HG03558 (cell line): ENCODE measurements at regions not wholly inside any gene's neighbourhood (a gene's known extent, or its start where the extent isn't known, plus 50 kb on each side); places are given as distances from the start of the nearest gene placed in this dataset.

Experiments
- ATAC-seq: cut with Tn5 transposase; IDR thresholded peaks from one replicate; pipeline ENCODE4 v1.9.1; 2021; ENCODE audit warnings: moderate number of reproducible peaks; ENCODE audit not compliant: unreplicated experiment; ENCODE audit errors: extremely low read depth

DNA sequence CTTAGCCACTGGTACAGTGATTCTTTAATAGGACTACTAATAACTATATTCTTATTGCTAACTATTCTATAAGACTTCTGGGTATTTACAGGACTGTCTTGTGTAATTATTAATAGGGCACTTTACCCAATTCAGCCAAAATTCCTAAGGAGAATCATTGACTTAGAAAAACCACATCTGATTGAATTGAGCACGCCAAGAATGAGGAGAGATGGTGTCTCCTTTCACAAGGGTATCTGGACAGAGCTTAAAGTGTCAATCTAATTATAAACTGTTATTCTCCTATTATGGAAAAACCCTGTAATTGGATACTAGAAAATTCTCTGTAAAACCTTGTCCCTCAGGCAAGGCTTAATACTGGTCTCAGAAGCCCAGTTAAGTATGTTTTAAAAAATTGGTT, 111.1 kb upstream of the TLL1 start:
- no peak for ATAC-seq

GRCh38 chr4:165763640-165764039, 109.4 kb upstream of the TLL1 start:
- ATAC-seq: no peak

DNA sequence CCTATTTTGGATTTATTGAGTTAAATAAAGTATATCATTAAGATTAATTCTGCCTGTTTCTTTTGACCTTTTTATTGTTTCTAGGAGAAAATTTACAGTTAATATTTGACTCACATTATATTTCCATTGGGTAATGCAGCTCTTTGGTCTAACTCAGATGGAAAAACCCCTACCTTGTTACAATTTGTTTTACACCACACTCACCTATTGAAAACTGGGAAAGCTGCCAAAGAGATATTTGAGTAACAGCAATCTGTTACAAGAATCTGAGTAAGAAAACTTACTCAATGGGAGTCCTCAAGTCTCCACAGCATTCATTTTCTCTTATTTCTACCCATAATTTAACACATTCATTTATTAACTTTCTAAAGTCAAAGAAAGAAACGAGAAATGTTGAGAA, 108.0 kb upstream of the TLL1 start:
- ATAC-seq: no peak

GRCh38 chr4:165766018-165766417, 107.0 kb upstream of the TLL1 start:
- no peak for ATAC-seq

- ATAC-seq: no peak
Observed at GRCh38 chr4:165766976-165767375, 106.1 kb upstream of the TLL1 start.

DNA sequence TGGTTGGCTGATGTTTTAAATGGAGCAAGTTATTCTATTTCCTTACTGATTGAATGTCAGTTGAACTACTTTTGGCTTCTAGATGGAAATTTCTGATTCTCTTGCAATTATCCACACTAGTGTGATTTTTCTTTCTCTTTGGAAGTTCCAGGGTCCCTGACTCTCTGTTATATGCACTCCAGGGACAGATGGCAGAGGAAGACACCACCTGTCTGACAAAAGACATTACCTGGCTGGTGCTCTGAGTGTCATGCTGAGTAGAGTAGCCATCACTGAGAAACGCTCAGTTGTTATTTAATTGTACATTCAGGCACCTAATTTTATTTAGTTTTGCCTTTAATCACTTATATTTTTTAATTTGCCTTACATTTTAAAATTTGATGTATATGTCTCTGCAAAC, 105.4 kb upstream of the TLL1 start:
- no peak for ATAC-seq

DNA sequence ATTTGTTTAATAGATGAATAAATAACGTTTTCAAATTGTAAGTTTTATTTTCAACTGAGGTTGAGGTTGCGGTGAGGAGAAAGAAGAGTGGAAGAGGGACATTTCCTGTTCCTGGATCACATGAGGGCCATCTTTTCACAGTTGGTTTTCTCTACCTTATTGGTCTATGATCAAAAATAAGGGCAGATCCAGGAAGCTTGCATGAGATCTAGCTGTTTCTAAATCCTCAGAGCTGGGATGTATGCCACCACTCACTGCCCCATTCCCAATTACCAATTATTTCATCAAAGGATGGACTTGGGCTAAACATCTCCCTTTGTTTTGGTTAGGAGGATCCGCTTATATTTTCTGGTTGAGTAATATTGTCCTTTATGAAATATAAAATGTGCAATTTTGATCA, 104.8 kb upstream of the TLL1 start:
- no peak for ATAC-seq

DNA sequence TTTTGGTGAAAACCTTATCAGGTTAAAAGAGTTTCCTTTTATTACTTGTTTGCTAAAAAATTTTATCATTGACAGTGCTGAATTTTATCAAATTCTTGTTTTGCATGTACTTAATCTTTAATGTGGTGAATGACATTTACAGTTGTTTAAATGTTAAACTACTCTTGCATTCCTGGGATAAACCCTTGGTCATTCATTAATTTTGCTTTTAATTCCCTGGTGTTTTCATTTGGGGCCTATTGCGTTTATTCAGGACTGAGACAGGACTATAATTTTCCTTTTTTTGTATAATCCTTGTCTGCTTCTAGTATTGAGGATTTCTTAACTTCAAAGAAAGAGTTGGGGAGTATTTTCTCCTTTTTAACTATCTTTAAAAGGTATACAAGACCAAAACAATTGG, 98.7 kb upstream of the TLL1 start:
- ATAC-seq: no peak

DNA sequence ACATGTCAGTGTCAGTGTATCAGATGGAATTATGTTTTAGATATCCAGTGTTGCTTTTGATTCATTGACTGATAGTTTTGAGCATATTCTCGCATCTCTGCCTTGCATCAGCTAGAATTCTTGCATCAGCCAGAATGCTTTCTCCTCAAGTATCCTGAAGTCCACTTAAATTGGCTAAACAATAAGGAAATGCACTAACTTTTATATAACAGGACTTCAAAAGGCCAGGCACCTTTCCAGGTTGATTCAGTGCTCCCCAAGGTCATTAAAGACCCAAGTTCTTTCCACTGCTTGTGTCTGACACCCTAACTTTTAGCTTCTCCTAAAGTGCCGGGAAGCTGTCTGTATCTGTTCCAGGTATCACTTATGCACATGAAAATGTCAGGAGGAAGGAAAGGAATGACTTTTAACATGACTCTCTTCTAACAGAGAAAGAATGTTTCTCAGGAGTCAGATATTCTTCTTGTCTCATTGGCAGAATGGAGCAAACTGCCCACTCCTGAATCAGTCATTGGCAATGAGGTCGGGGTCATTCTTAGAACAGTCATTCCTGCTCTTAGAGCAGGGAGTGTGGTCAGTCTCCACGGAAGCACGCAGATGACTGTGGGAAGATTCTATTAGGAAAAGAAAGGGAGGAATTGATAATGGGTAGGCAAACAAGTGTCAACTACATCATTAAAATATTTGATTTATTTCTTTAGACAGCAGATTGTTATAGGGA, 92.9 kb upstream of the TLL1 start:
- ATAC-seq: no peak

DNA sequence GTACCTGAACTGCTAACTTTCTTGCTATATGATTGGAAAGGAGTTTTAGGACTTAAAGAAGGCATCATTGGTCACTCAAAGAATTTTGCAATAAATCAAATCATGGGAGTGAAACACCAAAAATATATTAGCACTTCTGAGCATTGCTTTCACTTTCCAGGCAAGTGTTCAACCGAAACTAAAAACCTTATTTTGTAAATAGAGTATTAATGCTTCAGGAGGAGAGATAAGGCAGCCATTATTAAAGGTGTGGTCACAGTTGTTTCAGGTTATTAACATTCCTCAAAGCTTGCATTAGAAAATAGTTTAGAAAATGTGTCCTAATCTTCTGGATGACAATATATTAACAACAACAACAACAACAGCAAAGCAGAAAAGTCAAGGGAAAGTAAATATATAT, 92.3 kb upstream of the TLL1 start:
- no peak for ATAC-seq

- no peak for ATAC-seq
Observed at GRCh38 chr4:165782623-165783022, 90.4 kb upstream of the TLL1 start.

- no peak for ATAC-seq
Observed at GRCh38 chr4:165783626-165784025, 89.4 kb upstream of the TLL1 start.

DNA sequence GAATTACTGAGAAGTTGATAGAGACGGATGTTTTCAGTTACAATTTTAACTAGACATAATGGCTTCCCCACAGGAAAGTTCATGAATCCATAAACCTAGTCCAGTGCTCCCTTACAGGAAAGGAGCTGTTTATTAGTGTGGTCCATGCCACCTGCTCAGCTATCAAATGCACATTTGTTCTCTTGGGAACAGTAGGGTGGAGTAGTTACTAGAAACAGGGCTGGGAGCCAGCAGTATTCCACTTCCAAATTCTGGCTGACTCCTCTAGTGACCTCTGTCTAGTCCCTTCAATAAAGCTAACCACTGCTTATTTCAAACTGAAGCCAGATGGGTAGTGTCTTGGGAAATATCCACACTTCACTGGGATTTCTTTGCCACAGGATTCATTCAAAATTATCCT, 88.4 kb upstream of the TLL1 start:
- ATAC-seq: no peak

- no peak for ATAC-seq
Observed at GRCh38 chr4:165785337-165785736, 87.7 kb upstream of the TLL1 start.

DNA sequence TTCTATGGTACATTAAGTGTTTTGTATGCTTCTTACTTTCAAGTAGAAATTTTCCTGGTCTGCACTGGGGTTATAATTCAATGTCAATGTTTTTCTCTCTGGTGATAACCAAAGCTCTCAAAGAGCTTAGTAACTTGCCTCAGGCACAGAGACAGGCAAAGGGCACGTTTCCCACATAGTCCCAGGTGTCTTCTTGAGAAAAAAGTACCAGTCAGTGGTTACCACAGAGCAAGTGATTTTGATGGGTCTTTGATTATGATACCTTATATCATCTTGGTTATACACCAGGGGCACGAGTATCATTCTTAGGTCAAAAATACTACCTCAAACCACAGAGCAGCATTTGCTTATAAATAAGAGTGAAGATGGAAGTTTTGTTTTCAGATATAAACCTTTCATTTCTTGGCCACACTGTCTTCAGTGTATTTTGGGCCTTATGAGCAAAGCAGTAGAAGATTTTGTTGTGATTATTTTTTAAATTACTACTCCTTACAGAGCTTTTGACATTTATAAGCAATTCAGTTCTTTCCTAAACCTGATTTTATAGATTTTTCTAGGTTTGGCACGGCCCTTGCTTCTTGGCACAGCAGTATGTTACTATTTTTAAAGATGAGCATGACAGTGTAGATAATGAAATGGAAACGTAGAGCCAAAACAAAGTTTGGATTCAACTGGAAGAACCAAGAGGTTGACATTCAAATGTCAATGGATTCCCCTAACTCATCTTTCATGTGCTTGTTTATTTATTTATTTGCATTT, 85.3 kb upstream of the TLL1 start:
- no peak for ATAC-seq

GRCh38 chr4:165788686-165789463, 84.2 kb upstream of the TLL1 start:
- ATAC-seq: no peak

- no peak for ATAC-seq
Observed at GRCh38 chr4:165793236-165793635, 79.8 kb upstream of the TLL1 start.

GRCh38 chr4:165794834-165795233, 78.2 kb upstream of the TLL1 start:
- ATAC-seq: no peak

- no peak for ATAC-seq
Observed at GRCh38 chr4:165799384-165799815, 73.6 kb upstream of the TLL1 start.

GRCh38 chr4:165802452-165802851, 70.6 kb upstream of the TLL1 start:
- no peak for ATAC-seq

DNA sequence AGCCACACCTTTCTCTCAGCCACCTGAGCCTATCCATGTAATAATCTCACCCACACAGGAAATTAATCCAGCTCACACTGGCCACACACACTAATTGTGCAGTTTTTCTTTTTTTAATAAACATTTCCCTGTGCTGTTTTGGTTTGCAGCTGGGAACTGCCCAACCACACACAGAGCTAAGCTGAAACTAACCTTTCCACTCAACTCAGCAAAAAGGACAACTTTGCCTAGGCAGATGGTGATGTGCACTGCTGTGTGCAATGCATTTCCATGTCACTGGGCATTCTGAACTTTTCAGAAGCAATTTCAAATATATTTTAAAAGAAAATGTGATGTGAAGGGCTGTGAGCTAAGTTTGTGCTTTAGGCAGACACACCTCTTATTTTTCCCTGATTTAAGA, 70.0 kb upstream of the TLL1 start:
- ATAC-seq: no peak
